ENCODE measurements at regions not wholly inside any gene's neighbourhood (a gene's known extent, or its start where the extent isn't known, plus 50 kb on each side); places are given as distances from the start of the nearest gene placed in this dataset.
A peak's percentile ranks its signal among the peaks of the same experiment; 100 is the strongest.

DNA sequence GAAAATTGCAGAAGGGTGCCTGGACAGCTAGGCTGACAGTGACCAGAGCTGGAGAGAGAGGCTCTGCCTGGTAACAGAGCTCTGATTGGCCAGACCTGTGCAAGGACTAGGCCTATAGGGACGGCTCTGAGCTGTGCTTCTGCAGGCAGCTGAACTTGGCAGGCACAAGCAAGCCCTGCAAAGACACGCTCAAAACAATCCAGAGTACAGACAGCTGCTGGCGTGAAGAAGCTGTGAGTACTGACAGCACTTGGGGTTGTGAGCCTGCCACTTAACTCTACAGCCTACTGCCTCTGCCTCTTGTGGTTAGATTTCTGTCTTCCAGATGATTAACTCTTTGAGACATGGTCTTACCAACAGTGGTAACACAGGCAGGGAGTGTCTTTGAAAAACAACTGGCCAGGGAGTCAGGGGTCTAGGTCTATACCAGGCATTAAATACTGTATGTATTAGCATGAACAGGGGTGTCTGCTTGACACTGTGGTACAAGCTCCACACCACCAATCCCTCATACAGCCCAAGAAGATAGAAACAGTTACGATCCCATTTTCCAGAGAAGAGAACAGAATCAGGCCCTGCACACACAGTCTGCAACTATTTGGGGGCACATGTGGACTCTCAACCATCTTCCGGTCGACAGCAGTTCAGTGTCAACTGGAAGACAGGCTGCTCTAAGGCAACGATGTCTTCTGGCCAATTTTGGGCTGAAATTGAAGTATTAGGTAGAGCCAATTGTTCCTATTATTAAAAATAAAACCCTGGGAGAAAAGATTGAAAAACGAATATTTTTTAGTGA, 568.4 kb downstream of the TNS1 start:
- ATAC-seq: peak; percentile 97 to 99 (median 99)
- DNase-seq: peak; percentile 80 to 88 (median 87)
- intact Hi-C loops (cut with DNase I): no loop called here

DNA sequence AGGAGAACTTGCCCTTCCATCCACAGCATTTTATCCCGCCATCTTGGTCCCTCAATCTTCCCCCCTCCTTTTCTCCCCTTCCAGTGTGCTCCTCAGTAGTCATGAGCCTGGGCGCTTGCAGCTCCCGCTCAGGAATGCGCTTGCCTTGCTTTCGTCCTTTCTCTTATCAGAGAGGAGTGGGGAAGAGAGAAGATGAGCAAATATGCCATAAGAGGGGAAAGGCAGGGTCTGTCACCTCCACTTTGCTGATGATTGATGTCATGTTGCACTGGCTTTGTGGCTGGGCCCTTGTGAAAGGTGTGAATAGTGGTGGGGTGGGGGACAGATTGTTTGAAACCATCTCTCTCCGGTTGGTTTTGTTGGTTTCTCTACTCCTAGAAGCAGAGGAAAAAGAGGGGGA, 569.3 kb downstream of the TNS1 start:
- ATAC-seq: no peak
- no peaks in the 10 kb centered on the region for H3K9me3 ChIP-seq
- H3K4me3 ChIP-seq: no peak overlapping the region
- H3K27me3 ChIP-seq: no peaks in the 10 kb centered on the region
- WGBS (ENCODE audit: insufficient coverage, low coverage, low lambda C conversion rate, missing lambda C conversion rate): 81% methylated on average over 6 of the region's 6 CpGs
- peaks cover 0 to 3% (median 1%) of the 10 kb centered on the region in 4 donors for H3K4me1 ChIP-seq
- intact Hi-C loops (cut with DNase I): no loop called here
- TF ChIP-seq, protein P1, sequence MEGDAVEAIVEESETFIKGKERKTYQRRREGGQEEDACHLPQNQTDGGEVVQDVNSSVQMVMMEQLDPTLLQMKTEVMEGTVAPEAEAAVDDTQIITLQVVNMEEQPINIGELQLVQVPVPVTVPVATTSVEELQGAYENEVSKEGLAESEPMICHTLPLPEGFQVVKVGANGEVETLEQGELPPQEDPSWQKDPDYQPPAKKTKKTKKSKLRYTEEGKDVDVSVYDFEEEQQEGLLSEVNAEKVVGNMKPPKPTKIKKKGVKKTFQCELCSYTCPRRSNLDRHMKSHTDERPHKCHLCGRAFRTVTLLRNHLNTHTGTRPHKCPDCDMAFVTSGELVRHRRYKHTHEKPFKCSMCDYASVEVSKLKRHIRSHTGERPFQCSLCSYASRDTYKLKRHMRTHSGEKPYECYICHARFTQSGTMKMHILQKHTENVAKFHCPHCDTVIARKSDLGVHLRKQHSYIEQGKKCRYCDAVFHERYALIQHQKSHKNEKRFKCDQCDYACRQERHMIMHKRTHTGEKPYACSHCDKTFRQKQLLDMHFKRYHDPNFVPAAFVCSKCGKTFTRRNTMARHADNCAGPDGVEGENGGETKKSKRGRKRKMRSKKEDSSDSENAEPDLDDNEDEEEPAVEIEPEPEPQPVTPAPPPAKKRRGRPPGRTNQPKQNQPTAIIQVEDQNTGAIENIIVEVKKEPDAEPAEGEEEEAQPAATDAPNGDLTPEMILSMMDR (IDR thresholded peaks at IDR 0.05): no peak
- no peak for TF ChIP-seq POLR2A (IDR thresholded peaks at IDR 0.05)
- no peaks in the 10 kb centered on the region for H3K36me3 ChIP-seq
- no peak for DNase-seq
- no peak overlapping the region for H3K27ac ChIP-seq

More for the DNA sequence above, 568.4 kb downstream of the TNS1 start:
- H3K27me3 ChIP-seq: no peaks in the 10 kb centered on the region
- H3K9me3 ChIP-seq: no peaks in the 10 kb centered on the region
- peaks cover 0 to 3% (median 1%) of the 10 kb centered on the region in 4 donors for H3K4me1 ChIP-seq
- no peaks in the 10 kb centered on the region for H3K36me3 ChIP-seq
- TF ChIP-seq POLR2A (IDR thresholded peaks at IDR 0.05): no peak
- TF ChIP-seq, protein P1 (IDR thresholded peaks at IDR 0.05): no peak
- no peak overlapping the region for H3K27ac ChIP-seq
- H3K4me3 ChIP-seq: no peak overlapping the region
- 31% methylated on average over 8 of the region's 8 CpGs for WGBS (ENCODE audit: insufficient coverage, low coverage, low lambda C conversion rate, missing lambda C conversion rate)

DNA sequence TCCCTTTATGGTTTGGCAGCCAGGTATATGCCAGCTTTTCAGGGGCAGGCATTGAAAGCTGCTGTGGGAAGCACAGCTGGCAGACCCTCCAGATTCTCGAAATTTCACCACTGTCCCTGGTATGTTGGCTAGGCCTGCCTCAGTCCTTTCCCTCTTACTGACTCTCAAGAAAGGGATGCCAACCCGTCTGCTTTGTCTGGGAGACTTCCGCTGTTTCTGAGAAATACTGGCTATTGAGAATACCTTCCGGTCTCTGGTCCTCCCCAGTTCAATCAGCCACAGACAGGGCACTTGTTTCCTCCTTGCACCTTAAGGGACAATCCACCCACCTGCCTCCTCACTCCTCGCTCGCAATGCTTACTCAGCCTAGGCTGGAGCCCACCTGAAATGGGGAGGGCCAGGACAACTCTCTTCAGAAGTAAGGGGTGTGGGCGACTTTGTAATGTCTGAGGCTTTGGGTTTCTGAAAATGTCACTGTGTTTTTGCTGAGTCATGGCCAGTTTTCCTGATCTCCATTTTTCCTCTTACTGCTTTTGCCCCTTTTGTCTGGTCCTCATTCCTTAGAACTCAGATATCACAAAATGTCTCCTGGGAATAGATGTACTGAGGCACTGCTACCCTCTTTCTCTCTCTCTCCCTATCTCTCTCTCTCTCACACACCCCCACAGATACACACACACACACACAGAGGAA, 571.1 kb downstream of the TNS1 start:
- peaks cover 0 to 3% (median 1%) of the 10 kb centered on the region in 4 donors for H3K4me1 ChIP-seq
- TF ChIP-seq POLR2A (IDR thresholded peaks at IDR 0.05): no peak
- TF ChIP-seq, protein P1 (IDR thresholded peaks at IDR 0.05): no peak
- no peaks in the 10 kb centered on the region for H3K36me3 ChIP-seq
- DNase-seq: no peak
- no peak for ATAC-seq
- H3K9me3 ChIP-seq: no peaks in the 10 kb centered on the region
- intact Hi-C loops (cut with DNase I): no loop called here
- WGBS (ENCODE audit: insufficient coverage, low coverage, low lambda C conversion rate, missing lambda C conversion rate): 69% methylated on average over 4 of the region's 7 CpGs
- no peak overlapping the region for H3K4me3 ChIP-seq
- H3K27ac ChIP-seq: no peak overlapping the region
- H3K27me3 ChIP-seq: no peaks in the 10 kb centered on the region

DNA sequence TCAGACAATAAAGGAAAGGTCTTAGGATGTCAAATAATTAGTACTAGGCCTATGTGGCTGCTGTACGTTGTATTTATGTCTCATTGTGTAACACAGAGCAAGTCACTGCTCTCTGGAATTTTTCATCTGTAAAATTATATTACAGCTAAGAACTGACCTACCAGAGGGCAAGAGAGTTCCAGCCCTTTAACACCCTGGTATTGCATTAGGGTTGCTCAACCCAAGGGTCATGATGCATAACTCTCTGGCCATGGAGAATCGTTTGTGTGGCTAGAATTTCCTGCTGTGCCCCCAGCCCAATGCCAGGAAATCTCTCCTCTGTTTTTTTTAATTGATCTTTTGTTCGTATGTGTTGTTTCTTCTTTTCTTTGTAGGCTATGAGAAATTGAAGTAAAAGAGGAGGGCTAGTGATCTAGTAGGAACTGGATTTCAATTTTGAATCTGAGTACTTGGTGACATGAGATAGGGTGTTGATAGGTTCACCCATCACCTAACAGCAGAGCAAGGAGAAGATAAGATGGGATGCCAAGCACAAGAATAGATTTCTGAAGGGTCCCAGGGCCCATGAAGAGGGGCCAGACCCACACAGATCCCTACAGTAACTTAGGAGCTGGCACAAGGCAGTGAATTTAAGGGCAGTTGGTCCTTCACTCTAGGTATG, 571.2 kb upstream of the TNP1 start:
- no peak for TF ChIP-seq POLR2A (IDR thresholded peaks at IDR 0.05)
- TF ChIP-seq, protein P1 (IDR thresholded peaks at IDR 0.05): no peak
- Histone ChIP-seq H3K9me3 (no peaks in the 10 kb centered on the region), H3K27ac (no peak overlapping the region), H3K36me3 (no peaks in the 10 kb centered on the region), H3K4me1 (peaks cover 0 to 3% (median 1%) of the 10 kb centered on the region in 4 donors), H3K27me3 (no peaks in the 10 kb centered on the region), H3K4me3 (no peak overlapping the region)
- WGBS (ENCODE audit: insufficient coverage, low coverage, low lambda C conversion rate, missing lambda C conversion rate): 35% methylated on average over 3 of the region's 3 CpGs
- DNase-seq: no peak
- ATAC-seq: peak in 2 of 4 donors; percentile 46 to 57
- intact Hi-C loops (cut with DNase I): no loop called here
